MM.1S (cell line): ENCODE measurements at regions not wholly inside any gene's neighbourhood (a gene's known extent, or its start where the extent isn't known, plus 50 kb on each side); places are given as distances from the start of the nearest gene placed in this dataset.

Experiments used
- DNase-seq: peaks from one replicate; pipeline ENCODE4 v3.0.0-alpha.2; 2015
- H2AFZ ChIP-seq: fragments of 300-600 bp; sonication (generic); 2 replicates; pipeline ENCODE4 v1.6.0; 2016; ENCODE audit warnings: antibody characterized with exemption, low read length
- H3F3A ChIP-seq: fragments of 300-600 bp; sonication (generic); 2 replicates; pipeline ENCODE4 v1.6.1; 2016; ENCODE audit warnings: mild to moderate bottlenecking, antibody characterized with exemption, low read length, moderate library complexity, mixed read lengths; ENCODE audit not compliant: insufficient read depth
- H3K27ac ChIP-seq: fragments of 300-600 bp; sonication (generic); 2 replicates; pipeline ENCODE4 v1.5.1; 2016; ENCODE audit warnings: mild to moderate bottlenecking, low read length
- H3K27me3 ChIP-seq: fragments of 300-600 bp; sonication (generic); replicated peaks from 2 replicates; pipeline ENCODE4 v1.6.0; 2016; ENCODE audit warnings: low read length; ENCODE audit not compliant: insufficient read depth
- H3K36me3 ChIP-seq: fragments of 300-600 bp; sonication (generic); replicated peaks from 2 replicates; pipeline ENCODE4 v1.6.1; 2016; ENCODE audit warnings: mild to moderate bottlenecking, low read length, mixed read lengths; ENCODE audit not compliant: insufficient read depth
- H3K4me1 ChIP-seq: fragments of 300-600 bp; sonication (generic); 2 replicates; pipeline ENCODE4 v1.6.1; 2016; ENCODE audit warnings: low read length, mixed read lengths
- H3K4me2 ChIP-seq: fragments of 300-600 bp; sonication (generic); 2 replicates; pipeline ENCODE4 v1.6.0; 2016; ENCODE audit warnings: low read depth, low read length
- H3K4me3 ChIP-seq: fragments of 300-600 bp; sonication (generic); 2 replicates; pipeline ENCODE4 v1.5.1; 2016; ENCODE audit warnings: low read length, mixed read lengths
- H3K79me2 ChIP-seq: fragments of 300-600 bp; sonication (generic); 2 replicates; pipeline ENCODE4 v1.6.1; 2016; ENCODE audit warnings: mixed run types, low read length, mixed read lengths
- H3K9ac ChIP-seq: fragments of 300-600 bp; sonication (generic); 2 replicates; pipeline ENCODE4 v1.6.1; 2016; ENCODE audit warnings: low read length, mixed read lengths
- H3K9me2 ChIP-seq: fragments of 300-600 bp; sonication (generic); replicated peaks from 2 replicates; pipeline ENCODE4 v1.6.1; 2016; ENCODE audit warnings: mild to moderate bottlenecking, low read length, mixed read lengths; ENCODE audit not compliant: insufficient read depth
- H3K9me3 ChIP-seq: fragments of 300-600 bp; sonication (generic); replicated peaks from 2 replicates; pipeline ENCODE4 v1.6.1; 2016; ENCODE audit warnings: mild to moderate bottlenecking, low read length, mixed read lengths; ENCODE audit not compliant: insufficient read depth
- H4K20me1 ChIP-seq: fragments of 300-600 bp; sonication (generic); 2 replicates; pipeline ENCODE4 v1.6.1; 2016; ENCODE audit warnings: mild to moderate bottlenecking, low read length, moderate library complexity, mixed read lengths; ENCODE audit not compliant: insufficient read depth
- EZH2 ChIP-seq: fragments of 300-600 bp; sonication (generic); optimal IDR thresholded peaks from 2 replicates; pipeline ENCODE3; 2017; ENCODE audit warnings: low read depth, mild to moderate bottlenecking, antibody characterized with exemption, low read length, mixed read lengths
- EZH2phosphoT487 ChIP-seq: fragments of 300-600 bp; sonication (generic); IDR thresholded peaks from 2 replicates; pipeline ENCODE4 v1.6.1; 2018; ENCODE audit warnings: antibody characterized with exemption, low read length
- TF ChIP-seq, protein P1 (sequence below): fragments of 300-600 bp; sonication (generic); IDR thresholded peaks from 2 replicates; pipeline ENCODE4 v1.5.1; 2016; ENCODE audit warnings: antibody characterized with exemption, low read length, mixed read lengths

DNA sequence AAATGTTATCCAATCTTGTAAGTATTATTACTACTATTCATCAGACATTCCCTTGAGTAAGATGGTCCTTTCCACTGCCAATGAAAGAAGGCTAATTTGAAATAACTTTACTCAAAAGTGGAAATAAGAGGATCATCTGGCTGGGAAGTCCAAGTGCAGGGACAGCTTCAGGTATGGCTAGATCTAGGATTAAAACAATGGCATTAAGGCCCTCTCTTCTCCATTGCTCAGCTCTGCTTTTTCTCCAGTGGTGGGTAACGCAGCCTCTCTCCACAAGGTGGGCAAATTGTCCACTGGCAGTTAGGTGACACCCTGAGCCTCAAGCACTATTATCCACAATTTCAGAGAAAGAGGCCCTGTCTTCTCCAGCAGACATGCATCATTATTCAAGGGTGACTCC, 66.7 kb upstream of the PGM2 start:
- TF ChIP-seq EZH2 (no peak), EZH2phosphoT487 (no peak)
- TF ChIP-seq, protein P1, sequence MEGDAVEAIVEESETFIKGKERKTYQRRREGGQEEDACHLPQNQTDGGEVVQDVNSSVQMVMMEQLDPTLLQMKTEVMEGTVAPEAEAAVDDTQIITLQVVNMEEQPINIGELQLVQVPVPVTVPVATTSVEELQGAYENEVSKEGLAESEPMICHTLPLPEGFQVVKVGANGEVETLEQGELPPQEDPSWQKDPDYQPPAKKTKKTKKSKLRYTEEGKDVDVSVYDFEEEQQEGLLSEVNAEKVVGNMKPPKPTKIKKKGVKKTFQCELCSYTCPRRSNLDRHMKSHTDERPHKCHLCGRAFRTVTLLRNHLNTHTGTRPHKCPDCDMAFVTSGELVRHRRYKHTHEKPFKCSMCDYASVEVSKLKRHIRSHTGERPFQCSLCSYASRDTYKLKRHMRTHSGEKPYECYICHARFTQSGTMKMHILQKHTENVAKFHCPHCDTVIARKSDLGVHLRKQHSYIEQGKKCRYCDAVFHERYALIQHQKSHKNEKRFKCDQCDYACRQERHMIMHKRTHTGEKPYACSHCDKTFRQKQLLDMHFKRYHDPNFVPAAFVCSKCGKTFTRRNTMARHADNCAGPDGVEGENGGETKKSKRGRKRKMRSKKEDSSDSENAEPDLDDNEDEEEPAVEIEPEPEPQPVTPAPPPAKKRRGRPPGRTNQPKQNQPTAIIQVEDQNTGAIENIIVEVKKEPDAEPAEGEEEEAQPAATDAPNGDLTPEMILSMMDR: no peak
- no peak overlapping the region for H3K4me2 ChIP-seq
- no peak overlapping the region for H3K4me3 ChIP-seq
- H3K36me3 ChIP-seq: no peaks in the 10 kb centered on the region
- no peaks in the 10 kb centered on the region for H3F3A ChIP-seq
- no peaks in the 10 kb centered on the region for H3K79me2 ChIP-seq
- no peaks in the 10 kb centered on the region for H4K20me1 ChIP-seq
- no peak overlapping the region for H2AFZ ChIP-seq
- H3K9me3 ChIP-seq: no peaks in the 10 kb centered on the region
- H3K27me3 ChIP-seq: no peaks in the 10 kb centered on the region
- no peak overlapping the region for H3K27ac ChIP-seq
- no peaks in the 10 kb centered on the region for H3K4me1 ChIP-seq
- H3K9ac ChIP-seq: no peak overlapping the region
- DNase-seq: no peak
- H3K9me2 ChIP-seq: no peaks in the 10 kb centered on the region

DNA sequence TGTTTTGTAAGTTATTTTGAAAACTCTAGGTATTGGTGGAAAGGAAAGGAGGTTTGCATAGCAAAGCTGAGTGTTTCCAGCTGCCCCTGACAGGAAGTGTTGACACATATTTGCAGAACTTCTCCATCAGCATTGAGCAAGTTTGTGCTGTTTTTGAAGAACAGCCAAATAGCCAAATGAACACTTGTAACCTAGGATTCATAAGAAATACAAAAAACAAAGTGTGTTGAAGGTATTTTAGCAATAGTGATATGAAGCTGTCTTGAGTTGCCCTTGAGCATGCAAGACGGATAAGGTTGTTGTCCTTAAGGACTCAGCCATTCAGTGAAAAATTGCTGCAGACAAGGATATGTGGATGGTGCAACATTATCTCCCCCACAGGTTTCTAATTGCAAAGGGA, 68.3 kb upstream of the PGM2 start:
- Histone ChIP-seq H3K27ac (no peak overlapping the region), H3K9me3 (no peaks in the 10 kb centered on the region), H3K9me2 (no peaks in the 10 kb centered on the region), H3K4me1 (no peaks in the 10 kb centered on the region), H3K36me3 (no peaks in the 10 kb centered on the region), H3K4me2 (no peak overlapping the region), H2AFZ (no peak overlapping the region), H3K4me3 (no peak overlapping the region), H3K79me2 (no peaks in the 10 kb centered on the region), H3K27me3 (no peaks in the 10 kb centered on the region), H4K20me1 (no peaks in the 10 kb centered on the region), H3K9ac (no peak overlapping the region), H3F3A (no peaks in the 10 kb centered on the region)
- no peak for DNase-seq
- no peak for TF ChIP-seq EZH2phosphoT487
- TF ChIP-seq, protein P1: no peak
- no peak for TF ChIP-seq EZH2

DNA sequence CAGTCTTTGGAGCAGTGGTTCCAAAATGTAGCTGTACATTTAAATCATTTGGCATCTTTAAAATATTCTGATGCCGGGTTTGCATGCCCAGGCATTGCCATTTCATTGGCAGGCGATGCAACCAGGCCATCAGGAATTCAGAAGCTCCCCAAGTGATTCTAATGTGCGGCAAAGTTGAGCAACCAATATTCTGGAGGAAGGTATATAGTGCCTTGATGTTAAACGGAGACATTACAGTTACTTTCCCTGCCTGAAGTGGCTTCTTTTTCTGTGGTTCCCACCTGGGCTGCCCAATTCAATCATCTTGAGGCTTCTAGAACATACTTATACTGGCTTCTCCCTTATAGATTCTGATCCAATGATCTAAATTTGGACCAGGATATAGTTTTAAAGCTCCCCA, 68.7 kb upstream of the PGM2 start:
- Histone ChIP-seq H3K9me3 (no peaks in the 10 kb centered on the region), H2AFZ (no peak overlapping the region), H3F3A (no peaks in the 10 kb centered on the region), H3K9ac (no peak overlapping the region), H3K36me3 (no peaks in the 10 kb centered on the region), H3K4me3 (no peak overlapping the region), H3K27ac (no peak overlapping the region), H3K4me1 (no peaks in the 10 kb centered on the region), H3K79me2 (no peaks in the 10 kb centered on the region), H3K4me2 (no peak overlapping the region), H3K9me2 (no peaks in the 10 kb centered on the region), H3K27me3 (no peaks in the 10 kb centered on the region), H4K20me1 (no peaks in the 10 kb centered on the region)
- DNase-seq: no peak
- TF ChIP-seq EZH2 (no peak), EZH2phosphoT487 (no peak)
- TF ChIP-seq, protein P1: no peak
